GM12864 (cell line): ENCODE measurements at regions not wholly inside any gene's neighbourhood (a gene's known extent, or its start where the extent isn't known, plus 50 kb on each side); places are given as distances from the start of the nearest gene placed in this dataset.

Experiments
- DNase-seq: peaks from one replicate; pipeline ENCODE4 v3.0.0-alpha.2; 2011; ENCODE audit warnings: low read depth
- H3K4me3 ChIP-seq: 2 replicates; pipeline ENCODE4 v1.5.1; 2011; ENCODE audit warnings: mild to moderate bottlenecking, low read depth, low read length, control low read depth
- TF ChIP-seq, protein P1 (sequence below): IDR thresholded peaks from 2 replicates; pipeline ENCODE4 v1.5.1; 2011; ENCODE audit warnings: low read depth, mild to moderate bottlenecking, moderate library complexity, low read length, control low read depth, inconsistent platforms; ENCODE audit errors: missing control alignments

GRCh38 chr2:117693651-117694050 lies 120.8 kb upstream of the DDX18 start:
- H3K4me3 ChIP-seq, result no peak overlapping the region
- no peak for DNase-seq
- TF ChIP-seq, protein P1, sequence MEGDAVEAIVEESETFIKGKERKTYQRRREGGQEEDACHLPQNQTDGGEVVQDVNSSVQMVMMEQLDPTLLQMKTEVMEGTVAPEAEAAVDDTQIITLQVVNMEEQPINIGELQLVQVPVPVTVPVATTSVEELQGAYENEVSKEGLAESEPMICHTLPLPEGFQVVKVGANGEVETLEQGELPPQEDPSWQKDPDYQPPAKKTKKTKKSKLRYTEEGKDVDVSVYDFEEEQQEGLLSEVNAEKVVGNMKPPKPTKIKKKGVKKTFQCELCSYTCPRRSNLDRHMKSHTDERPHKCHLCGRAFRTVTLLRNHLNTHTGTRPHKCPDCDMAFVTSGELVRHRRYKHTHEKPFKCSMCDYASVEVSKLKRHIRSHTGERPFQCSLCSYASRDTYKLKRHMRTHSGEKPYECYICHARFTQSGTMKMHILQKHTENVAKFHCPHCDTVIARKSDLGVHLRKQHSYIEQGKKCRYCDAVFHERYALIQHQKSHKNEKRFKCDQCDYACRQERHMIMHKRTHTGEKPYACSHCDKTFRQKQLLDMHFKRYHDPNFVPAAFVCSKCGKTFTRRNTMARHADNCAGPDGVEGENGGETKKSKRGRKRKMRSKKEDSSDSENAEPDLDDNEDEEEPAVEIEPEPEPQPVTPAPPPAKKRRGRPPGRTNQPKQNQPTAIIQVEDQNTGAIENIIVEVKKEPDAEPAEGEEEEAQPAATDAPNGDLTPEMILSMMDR, result no peak

DNA sequence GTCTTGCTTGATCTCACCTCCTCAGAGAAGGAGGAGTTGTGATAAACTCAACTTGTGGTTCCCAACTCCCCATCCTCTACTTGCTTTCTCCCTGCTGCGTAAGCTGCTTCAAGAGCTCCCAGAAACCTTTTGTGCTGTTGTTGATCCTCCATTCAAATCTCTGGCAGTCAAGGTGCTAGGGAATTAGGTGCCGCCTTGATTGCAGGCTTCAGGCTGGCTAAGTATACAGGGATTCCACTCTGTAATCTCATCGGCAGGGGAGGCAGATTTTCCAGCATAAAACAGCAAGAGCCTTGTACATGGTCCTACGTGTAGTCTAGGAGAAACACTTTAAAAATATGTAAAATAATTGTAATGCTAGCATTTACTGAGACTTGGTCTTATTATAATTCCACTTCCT lies 116.2 kb upstream of the DDX18 start:
- TF ChIP-seq, protein P1, result no peak
- H3K4me3 ChIP-seq, result no peak overlapping the region
- DNase-seq, result no peak

- DNase-seq, result no peak
- H3K4me3 ChIP-seq, result no peak overlapping the region
- TF ChIP-seq, protein P1, result no peak
These were observed 115.7 kb upstream of the DDX18 start for GRCh38 chr2:117698819-117699218.

- no peak for DNase-seq
- TF ChIP-seq, protein P1, result no peak
- H3K4me3 ChIP-seq, result no peak overlapping the region
These were observed 114.0 kb upstream of the DDX18 start for GRCh38 chr2:117700471-117700870.

DNA sequence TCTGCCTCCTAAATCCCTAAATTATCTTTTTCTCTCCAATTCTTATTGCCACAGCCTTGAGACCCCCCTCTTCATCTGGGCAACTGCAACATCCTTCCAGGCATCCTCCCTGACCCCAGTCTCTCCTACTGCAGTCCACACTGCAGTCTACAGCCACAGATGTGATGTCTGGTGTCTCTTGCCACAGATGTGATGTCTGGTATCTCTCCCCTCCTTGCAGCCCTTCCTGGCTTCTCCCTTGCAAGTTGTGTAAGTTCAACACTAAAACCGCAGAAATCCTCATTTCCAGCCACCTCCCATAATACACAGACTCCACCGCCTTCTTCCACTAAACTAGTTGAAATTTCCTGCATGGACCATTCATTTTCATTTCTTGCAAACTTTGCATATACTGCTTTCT lies 113.1 kb upstream of the DDX18 start:
- H3K4me3 ChIP-seq, result no peak overlapping the region
- no peak for DNase-seq
- TF ChIP-seq, protein P1, result no peak

GRCh38 chr2:117702098-117702497 lies 112.4 kb upstream of the DDX18 start:
- TF ChIP-seq, protein P1, result no peak
- H3K4me3 ChIP-seq, result no peak overlapping the region
- no peak for DNase-seq

DNA sequence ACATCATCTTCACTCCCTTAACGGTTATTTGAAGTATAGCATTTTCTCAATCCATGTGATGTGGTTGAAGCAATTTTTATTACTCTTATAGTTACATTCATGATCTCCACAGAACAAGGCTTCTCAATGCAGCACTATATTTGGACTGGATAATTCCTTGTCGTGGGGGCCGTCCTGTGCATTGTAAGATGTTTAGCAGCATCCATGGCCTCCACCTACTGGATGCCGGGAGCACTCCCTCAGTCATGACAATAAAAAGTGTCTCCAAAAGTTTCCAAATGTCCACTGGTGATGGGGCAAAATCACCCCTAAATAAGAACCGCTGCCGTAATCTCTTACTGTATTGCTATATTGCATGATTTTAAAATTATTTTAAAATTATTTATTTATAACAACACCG lies 110.6 kb upstream of the DDX18 start:
- no peak overlapping the region for H3K4me3 ChIP-seq
- no peak for DNase-seq
- TF ChIP-seq, protein P1, result no peak
